Liver (tissue), 3 donors: ENCODE measurements at regions not wholly inside any gene's neighbourhood (a gene's known extent, or its start where the extent isn't known, plus 50 kb on each side); places are given as distances from the start of the nearest gene placed in this dataset.

Experiments
- EGR1 ChIP-seq, 2 donors: IDR thresholded peaks; 2 replicates each; pipeline ENCODE4 v1.6.1; 2016 to 2018; ENCODE audit warnings: antibody characterized with exemption in 2 of 2, low read depth in 2 of 2
- FOXA1 ChIP-seq: IDR thresholded peaks from 2 replicates; pipeline ENCODE4 v1.6.1; 2016; ENCODE audit warnings: antibody characterized with exemption
- HNF4G ChIP-seq: IDR thresholded peaks from 2 replicates; pipeline ENCODE4 v1.6.1; 2016; ENCODE audit warnings: antibody characterized with exemption
- JUND ChIP-seq, 2 donors: IDR thresholded peaks; 2 replicates each; pipeline ENCODE4 v1.6.1; 2016; ENCODE audit warnings: antibody characterized with exemption in 2 of 2
- RAD21 ChIP-seq, 2 donors: IDR thresholded peaks; 2 replicates each; pipeline ENCODE4 v1.6.1; 2016; ENCODE audit warnings: antibody characterized with exemption in 2 of 2, mild to moderate bottlenecking in 2 of 2
- RXRA ChIP-seq, 2 donors: IDR thresholded peaks; 2 replicates each; pipeline ENCODE4 v1.6.1; 2017 to 2018; ENCODE audit warnings: antibody characterized with exemption in 2 of 2, mild to moderate bottlenecking in 1 of 2
- TAF1 ChIP-seq: conservative IDR thresholded peaks from 2 replicates; pipeline ENCODE4 v1.6.1; 2016; ENCODE audit warnings: antibody characterized with exemption, mild to moderate bottlenecking
- YY1 ChIP-seq: IDR thresholded peaks from 2 replicates; pipeline ENCODE4 v1.6.1; 2016; ENCODE audit warnings: antibody characterized with exemption, mild to moderate bottlenecking
- TF ChIP-seq, protein P1 (sequence below): IDR thresholded peaks from 2 replicates; pipeline ENCODE4 v1.6.1; 2016; ENCODE audit warnings: antibody characterized with exemption
- TF ChIP-seq, protein P2 (sequence below): fragments of 150-350 bp; IDR thresholded peaks from 2 replicates; pipeline ENCODE4 v1.5.1; 2017; ENCODE audit warnings: improper control_type of control experiment, low read depth, low read length; ENCODE audit not compliant: missing input control
- TF ChIP-seq, protein P3 (sequence below): IDR thresholded peaks from 2 replicates; pipeline ENCODE4 v1.6.1; 2016; ENCODE audit warnings: antibody characterized with exemption
- TF ChIP-seq, protein P4 (sequence below): IDR thresholded peaks from 2 replicates; pipeline ENCODE4 v1.6.1; 2016; ENCODE audit warnings: antibody characterized with exemption, mild to moderate bottlenecking
- TF ChIP-seq, protein P5 (sequence below): IDR thresholded peaks from 2 replicates; pipeline ENCODE4 v1.6.1; 2016; ENCODE audit warnings: antibody characterized with exemption
- donor health status: healthy.
- donor health status: healthy.

DNA sequence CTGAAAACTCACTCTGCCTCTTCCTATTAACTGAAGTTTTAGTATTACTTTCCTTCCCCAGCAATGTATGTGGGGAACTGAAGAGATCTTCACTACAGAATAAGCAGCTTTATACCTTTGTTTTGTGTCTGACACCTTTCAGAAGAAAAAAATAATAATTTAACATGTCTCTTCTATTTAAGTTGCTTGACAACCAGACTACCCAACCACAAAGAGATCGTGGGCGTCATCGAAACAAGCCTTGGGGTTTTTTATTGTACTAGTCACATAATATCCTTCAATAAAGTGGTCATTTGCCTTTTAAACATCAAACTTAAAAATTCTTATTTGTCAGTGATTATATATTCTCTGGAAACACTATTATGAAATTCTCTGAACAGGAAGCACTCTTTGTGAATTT lies 123.7 kb downstream of the CHD9NB start:
- TF ChIP-seq, protein P1, sequence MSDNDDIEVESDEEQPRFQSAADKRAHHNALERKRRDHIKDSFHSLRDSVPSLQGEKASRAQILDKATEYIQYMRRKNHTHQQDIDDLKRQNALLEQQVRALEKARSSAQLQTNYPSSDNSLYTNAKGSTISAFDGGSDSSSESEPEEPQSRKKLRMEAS: no peak
- TF ChIP-seq, protein P2, sequence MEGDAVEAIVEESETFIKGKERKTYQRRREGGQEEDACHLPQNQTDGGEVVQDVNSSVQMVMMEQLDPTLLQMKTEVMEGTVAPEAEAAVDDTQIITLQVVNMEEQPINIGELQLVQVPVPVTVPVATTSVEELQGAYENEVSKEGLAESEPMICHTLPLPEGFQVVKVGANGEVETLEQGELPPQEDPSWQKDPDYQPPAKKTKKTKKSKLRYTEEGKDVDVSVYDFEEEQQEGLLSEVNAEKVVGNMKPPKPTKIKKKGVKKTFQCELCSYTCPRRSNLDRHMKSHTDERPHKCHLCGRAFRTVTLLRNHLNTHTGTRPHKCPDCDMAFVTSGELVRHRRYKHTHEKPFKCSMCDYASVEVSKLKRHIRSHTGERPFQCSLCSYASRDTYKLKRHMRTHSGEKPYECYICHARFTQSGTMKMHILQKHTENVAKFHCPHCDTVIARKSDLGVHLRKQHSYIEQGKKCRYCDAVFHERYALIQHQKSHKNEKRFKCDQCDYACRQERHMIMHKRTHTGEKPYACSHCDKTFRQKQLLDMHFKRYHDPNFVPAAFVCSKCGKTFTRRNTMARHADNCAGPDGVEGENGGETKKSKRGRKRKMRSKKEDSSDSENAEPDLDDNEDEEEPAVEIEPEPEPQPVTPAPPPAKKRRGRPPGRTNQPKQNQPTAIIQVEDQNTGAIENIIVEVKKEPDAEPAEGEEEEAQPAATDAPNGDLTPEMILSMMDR: no peak
- TF ChIP-seq TAF1: no peak
- TF ChIP-seq, protein P3, sequence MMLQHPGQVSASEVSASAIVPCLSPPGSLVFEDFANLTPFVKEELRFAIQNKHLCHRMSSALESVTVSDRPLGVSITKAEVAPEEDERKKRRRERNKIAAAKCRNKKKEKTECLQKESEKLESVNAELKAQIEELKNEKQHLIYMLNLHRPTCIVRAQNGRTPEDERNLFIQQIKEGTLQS: no peak
- no peak for TF ChIP-seq FOXA1
- TF ChIP-seq HNF4G: no peak
- TF ChIP-seq YY1: no peak
- TF ChIP-seq, protein P4, sequence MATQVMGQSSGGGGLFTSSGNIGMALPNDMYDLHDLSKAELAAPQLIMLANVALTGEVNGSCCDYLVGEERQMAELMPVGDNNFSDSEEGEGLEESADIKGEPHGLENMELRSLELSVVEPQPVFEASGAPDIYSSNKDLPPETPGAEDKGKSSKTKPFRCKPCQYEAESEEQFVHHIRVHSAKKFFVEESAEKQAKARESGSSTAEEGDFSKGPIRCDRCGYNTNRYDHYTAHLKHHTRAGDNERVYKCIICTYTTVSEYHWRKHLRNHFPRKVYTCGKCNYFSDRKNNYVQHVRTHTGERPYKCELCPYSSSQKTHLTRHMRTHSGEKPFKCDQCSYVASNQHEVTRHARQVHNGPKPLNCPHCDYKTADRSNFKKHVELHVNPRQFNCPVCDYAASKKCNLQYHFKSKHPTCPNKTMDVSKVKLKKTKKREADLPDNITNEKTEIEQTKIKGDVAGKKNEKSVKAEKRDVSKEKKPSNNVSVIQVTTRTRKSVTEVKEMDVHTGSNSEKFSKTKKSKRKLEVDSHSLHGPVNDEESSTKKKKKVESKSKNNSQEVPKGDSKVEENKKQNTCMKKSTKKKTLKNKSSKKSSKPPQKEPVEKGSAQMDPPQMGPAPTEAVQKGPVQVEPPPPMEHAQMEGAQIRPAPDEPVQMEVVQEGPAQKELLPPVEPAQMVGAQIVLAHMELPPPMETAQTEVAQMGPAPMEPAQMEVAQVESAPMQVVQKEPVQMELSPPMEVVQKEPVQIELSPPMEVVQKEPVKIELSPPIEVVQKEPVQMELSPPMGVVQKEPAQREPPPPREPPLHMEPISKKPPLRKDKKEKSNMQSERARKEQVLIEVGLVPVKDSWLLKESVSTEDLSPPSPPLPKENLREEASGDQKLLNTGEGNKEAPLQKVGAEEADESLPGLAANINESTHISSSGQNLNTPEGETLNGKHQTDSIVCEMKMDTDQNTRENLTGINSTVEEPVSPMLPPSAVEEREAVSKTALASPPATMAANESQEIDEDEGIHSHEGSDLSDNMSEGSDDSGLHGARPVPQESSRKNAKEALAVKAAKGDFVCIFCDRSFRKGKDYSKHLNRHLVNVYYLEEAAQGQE: no peak
- TF ChIP-seq RXRA (IDR thresholded peaks at IDR 0.05): no peak
- TF ChIP-seq, protein P5, sequence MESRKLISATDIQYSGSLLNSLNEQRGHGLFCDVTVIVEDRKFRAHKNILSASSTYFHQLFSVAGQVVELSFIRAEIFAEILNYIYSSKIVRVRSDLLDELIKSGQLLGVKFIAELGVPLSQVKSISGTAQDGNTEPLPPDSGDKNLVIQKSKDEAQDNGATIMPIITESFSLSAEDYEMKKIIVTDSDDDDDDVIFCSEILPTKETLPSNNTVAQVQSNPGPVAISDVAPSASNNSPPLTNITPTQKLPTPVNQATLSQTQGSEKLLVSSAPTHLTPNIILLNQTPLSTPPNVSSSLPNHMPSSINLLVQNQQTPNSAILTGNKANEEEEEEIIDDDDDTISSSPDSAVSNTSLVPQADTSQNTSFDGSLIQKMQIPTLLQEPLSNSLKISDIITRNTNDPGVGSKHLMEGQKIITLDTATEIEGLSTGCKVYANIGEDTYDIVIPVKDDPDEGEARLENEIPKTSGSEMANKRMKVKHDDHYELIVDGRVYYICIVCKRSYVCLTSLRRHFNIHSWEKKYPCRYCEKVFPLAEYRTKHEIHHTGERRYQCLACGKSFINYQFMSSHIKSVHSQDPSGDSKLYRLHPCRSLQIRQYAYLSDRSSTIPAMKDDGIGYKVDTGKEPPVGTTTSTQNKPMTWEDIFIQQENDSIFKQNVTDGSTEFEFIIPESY: no peak
- TF ChIP-seq RAD21 (IDR thresholded peaks at IDR 0.05): no peak
- TF ChIP-seq JUND (IDR thresholded peaks at IDR 0.05): no peak
- no peak for TF ChIP-seq EGR1 (IDR thresholded peaks at IDR 0.05; ENCODE audit: low read depth in 2 of 2)
